K562 (cell line): ENCODE measurements at regions not wholly inside any gene's neighbourhood (a gene's known extent, or its start where the extent isn't known, plus 50 kb on each side); places are given as distances from the start of the nearest gene placed in this dataset.

Experiments used
- ATAC-seq: fragments of 200-7000 bp; cut with Tn5 transposase; 3 replicates; pipeline ENCODE4 v1.9.1; 2020; ENCODE audit warnings: moderate library complexity
- BruUV-seq: library from RNA; stranded (reverse); fragments of 400-500 nt; replicated peaks from 2 replicates; lab custom pipeline; 2021; lab: Mats Ljungman, UMichigan
- CTCF ChIA-PET: fragments of 300-600 bp; formaldehyde crosslinking; extraction: SDS; loops from one replicate; lab custom pipeline; 2021; ENCODE audit warnings: low intra/inter-chr PET ratio; lab: Yijun Ruan, JAX
- POLR2A ChIA-PET: fragments of 300-600, 350-650 bp; sonication (Branson Sonifier 250); formaldehyde crosslinking; extraction: SDS; loops from one replicate; lab custom pipeline; 2021; ENCODE audit warnings: antibody characterized with exemption, inconsistent platforms; lab: Yijun Ruan, JAX
- DNase-seq, 4 experiments: peaks; one replicate each; pipeline versions ENCODE4 v3.0.0 to v3.0.0-alpha.2; 2011 to 2018; ENCODE audit warnings: low spot score in 3 of 4, mixed read lengths in 3 of 4; ENCODE audit errors: extremely low read depth in 1 of 4
- FAIRE-seq: peaks from 2 replicates; lab custom pipeline; 2011; peaks lifted over from hg19 to GRCh38; lab: Jason Lieb, UNC
- H2AFZ ChIP-seq: 2 replicates; pipeline ENCODE4 v1.6.0; 2011; ENCODE audit warnings: low read depth, low read length, control low read depth, inconsistent platforms
- H3K27ac ChIP-seq: fragments of 200-600 bp; 3 replicates; pipeline ENCODE4 v1.8.0; 2011; ENCODE audit warnings: low read depth, mild to moderate bottlenecking, control low read depth, inconsistent platforms, low read length, moderate library complexity, mixed read lengths; ENCODE audit errors: extremely low read depth
- H3K27me3 ChIP-seq, 2 experiments: fragments of 300-600 bp in 1 of 2; 2 replicates in 1 of 2; 3 replicates in 1 of 2; pipeline versions ENCODE4 v1.6.0 to v1.8.0; 2011; ENCODE audit warnings: inconsistent platforms in 2 of 2, low read length in 2 of 2, mild to moderate bottlenecking in 1 of 2, mixed read lengths in 1 of 2, moderate library complexity in 1 of 2; ENCODE audit not compliant: control insufficient read depth in 2 of 2, insufficient read depth in 2 of 2
- H3K36me3 ChIP-seq: fragments of 300-600 bp; 3 replicates; pipeline ENCODE4 v1.8.0; 2011; ENCODE audit warnings: mild to moderate bottlenecking, low read length, inconsistent platforms; ENCODE audit not compliant: control insufficient read depth, insufficient read depth
- H3K4me1 ChIP-seq, 2 experiments: fragments of 200-600 bp in 1 of 2; replicated peaks in 1 of 2; 2 replicates in 1 of 2; 3 replicates in 1 of 2; pipeline versions ENCODE4 v1.5.1 to v1.8.0; 2011; ENCODE audit warnings: inconsistent platforms in 2 of 2, low read length in 2 of 2, mild to moderate bottlenecking in 1 of 2, mixed read lengths in 1 of 2, moderate library complexity in 1 of 2; ENCODE audit not compliant: control insufficient read depth in 2 of 2, insufficient read depth in 2 of 2
- H3K4me2 ChIP-seq: 2 replicates; pipeline ENCODE4 v1.6.1; 2011; ENCODE audit warnings: low read length, control low read depth, inconsistent platforms, mixed read lengths; ENCODE audit not compliant: insufficient read depth
- H3K4me3 ChIP-seq: fragments of 200-600 bp; sonication (generic), shearing (Covaris generic); 2 replicates; pipeline ENCODE4 v1.5.1; 2016; ENCODE audit warnings: control low read depth, inconsistent platforms
- H3K79me2 ChIP-seq: fragments of 200-600 bp; 3 replicates; pipeline ENCODE4 v1.8.0; 2011; ENCODE audit warnings: low read length, inconsistent platforms; ENCODE audit not compliant: control insufficient read depth, insufficient read depth
- H3K9ac ChIP-seq, 2 experiments: 2 replicates each; pipeline versions ENCODE4 v1.6.0 to v1.6.1; 2011; ENCODE audit warnings: low read depth in 2 of 2, low read length in 2 of 2, control low read depth in 1 of 2, inconsistent platforms in 1 of 2, mild to moderate bottlenecking in 1 of 2, mixed read lengths in 1 of 2; ENCODE audit not compliant: insufficient read depth in 1 of 2
- H3K9me1 ChIP-seq: one replicate; pipeline ENCODE4 v1.6.0; 2011; ENCODE audit warnings: inconsistent platforms, mild to moderate bottlenecking, low read length, moderate library complexity; ENCODE audit not compliant: control insufficient read depth, insufficient read depth
- H3K9me3 ChIP-seq: replicated peaks from 2 replicates; pipeline ENCODE4 v1.5.1; 2011; ENCODE audit warnings: low read depth, low read length, inconsistent platforms; ENCODE audit not compliant: control insufficient read depth, insufficient read depth
- H4K20me1 ChIP-seq: replicated peaks from 2 replicates; pipeline ENCODE4 v1.6.1; 2011; ENCODE audit warnings: low read length, inconsistent platforms, mixed read lengths; ENCODE audit not compliant: control insufficient read depth, insufficient read depth
- BRD9 ChIP-seq: fragments of 450-650 bp; IDR thresholded peaks from 2 replicates; pipeline ENCODE4 v1.6.1; 2018; ENCODE audit warnings: low read depth; ENCODE audit not compliant: partially characterized antibody
- BRF1 ChIP-seq: IDR thresholded peaks from 3 replicates; pipeline ENCODE4 v1.6.1; 2011; ENCODE audit warnings: borderline replicate concordance, mild to moderate bottlenecking; ENCODE audit not compliant: insufficient read length; ENCODE audit errors: extremely low read depth
- DACH1 ChIP-seq: fragments of 450-650 bp; IDR thresholded peaks from 2 replicates; pipeline ENCODE4 v1.6.1; 2018; ENCODE audit not compliant: partially characterized antibody
- DDX20 ChIP-seq: fragments of 450-650 bp; IDR thresholded peaks from 2 replicates; pipeline ENCODE4 v1.6.1; 2016; ENCODE audit warnings: missing genetic modification characterization, low read depth, mild to moderate bottlenecking, missing compliant biosample characterization, moderate library complexity
- ESRRA ChIP-seq: fragments of 450-650 bp; IDR thresholded peaks from 2 replicates; pipeline ENCODE4 v1.6.1; 2014; ENCODE audit warnings: low read depth, mild to moderate bottlenecking, moderate library complexity, borderline replicate concordance
- FOS ChIP-seq: IDR thresholded peaks from 3 replicates; pipeline ENCODE4 v1.6.1; 2011; ENCODE audit not compliant: insufficient read length; ENCODE audit errors: extremely low read depth
- FOXK2 ChIP-seq, 2 experiments: fragments of 450-650 bp; IDR thresholded peaks in 1 of 2; conservative IDR thresholded peaks in 1 of 2; 2 replicates each; pipeline ENCODE4 v1.6.1; 2016; ENCODE audit warnings: low read depth in 2 of 2, mild to moderate bottlenecking in 1 of 2
- FOXP1 ChIP-seq: sonication (generic); formaldehyde crosslinking; IDR thresholded peaks from 2 replicates; pipeline ENCODE4 v1.8.0; 2022; ENCODE audit warnings: mild to moderate bottlenecking, missing genetic modification reagents
- GTF2F1 ChIP-seq: IDR thresholded peaks from 2 replicates; pipeline ENCODE4 v1.6.1; 2011; ENCODE audit warnings: low read depth, low read length, improper control_type of control experiment
- HDAC1 ChIP-seq, 2 experiments: fragments of 450-650 bp; IDR thresholded peaks; 2 replicates each; pipeline ENCODE4 v1.6.1; 2016 to 2017; ENCODE audit warnings: inconsistent platforms in 1 of 2, mild to moderate bottlenecking in 1 of 2, moderate library complexity in 1 of 2
- MED1 ChIP-seq: sonication (generic); formaldehyde crosslinking; IDR thresholded peaks from 2 replicates; pipeline ENCODE4 v1.8.1; 2023; ENCODE audit warnings: missing genetic modification reagents, borderline replicate concordance
- NFIX ChIP-seq: fragments of 250-450 bp; sonication (Bioruptor Pico); IDR thresholded peaks from 2 replicates; pipeline ENCODE4 v1.4.0; 2020; ENCODE audit warnings: low read depth, mild to moderate bottlenecking, moderate library complexity
- PML ChIP-seq: IDR thresholded peaks from 2 replicates; pipeline ENCODE4 v1.6.1; 2012; ENCODE audit warnings: low read length, inconsistent platforms
- RBBP5 ChIP-seq: fragments of 200-600 bp; sonication (generic); IDR thresholded peaks from 2 replicates; pipeline ENCODE4 v1.6.1; 2012; ENCODE audit warnings: borderline replicate concordance, mild to moderate bottlenecking, low read length, control low read depth, inconsistent platforms; ENCODE audit not compliant: insufficient read depth, poor library complexity, severe bottlenecking
- SIN3B ChIP-seq: fragments of 450-650 bp; IDR thresholded peaks from 2 replicates; pipeline ENCODE4 v1.6.1; 2017; ENCODE audit warnings: low read depth, mild to moderate bottlenecking, moderate library complexity
- SNIP1 ChIP-seq: fragments of 450-650 bp; IDR thresholded peaks from 2 replicates; pipeline ENCODE4 v1.7.1; 2017; ENCODE audit warnings: low read depth, mild to moderate bottlenecking
- SRSF1 ChIP-seq: fragments of 200-400 bp; formaldehyde crosslinking; IDR thresholded peaks from 2 replicates; pipeline ENCODE4 v1.6.1; 2017; ENCODE audit warnings: mild to moderate bottlenecking, low read depth, low read length, moderate library complexity
- U2AF2 ChIP-seq: fragments of 200-400 bp; formaldehyde crosslinking; optimal IDR thresholded peaks from 2 replicates; pipeline ENCODE3; 2017; ENCODE audit warnings: low read depth, mild to moderate bottlenecking, low read length
- ZC3H4 ChIP-seq: sonication (generic); formaldehyde crosslinking; IDR thresholded peaks from 2 replicates; pipeline ENCODE4 v1.9.0; 2021; ENCODE audit warnings: missing genetic modification reagents, borderline replicate concordance
- ZFX ChIP-seq: sonication (generic); formaldehyde crosslinking; IDR thresholded peaks from 2 replicates; pipeline ENCODE4 v1.8.0; 2022; ENCODE audit warnings: mild to moderate bottlenecking, missing genetic modification reagents, moderate library complexity
- ZNF668 ChIP-seq: fragments of 250-450 bp; sonication (Bioruptor Pico); IDR thresholded peaks from 2 replicates; pipeline ENCODE4 v1.8.0; 2022; ENCODE audit warnings: mild to moderate bottlenecking, inconsistent platforms
- ZNF717 ChIP-seq: fragments of 250-450 bp; sonication (Bioruptor Pico); IDR thresholded peaks from 2 replicates; pipeline ENCODE4 v1.5.0; 2021
- ZSCAN29 ChIP-seq: fragments of 450-650 bp; IDR thresholded peaks from 2 replicates; pipeline ENCODE4 v1.6.1; 2017
- WGBS: fragments of 100-300 bp; shearing (Covaris generic); methylation state at CpG from one replicate; pipeline ENCODE4 v1.1.6; 2016; ENCODE audit warnings: low coverage, mixed read lengths; ENCODE audit not compliant: insufficient coverage; ENCODE audit errors: missing lambda C conversion rate; 5-methylcytosine and 5-hydroxymethylcytosine counted together
- in situ Hi-C: fragments of 300-500 bp; cut with MboI; formaldehyde crosslinking; loops from 4 replicates; pipeline ENCODE4 v1.15.0; 2018; ENCODE audit warnings: inconsistent platforms, mixed read lengths
- intact Hi-C: fragments of 100-400 bp; cut with micrococcal nuclease; formaldehyde crosslinking; loops from 2 replicates; pipeline ENCODE4 v1.14.2; 2022
- TF ChIP-seq, protein P1 (sequence below): sonication (generic); formaldehyde crosslinking; IDR thresholded peaks from 2 replicates; pipeline ENCODE4 v1.8.0; 2022; ENCODE audit warnings: mild to moderate bottlenecking, missing genetic modification reagents

- TF ChIP-seq HDAC1 (IDR thresholded peaks at IDR 0.05) (no peak), ZSCAN29 (no peak), SIN3B (no peak), SRSF1 (no peak)
- TF ChIP-seq, all 486 proteins: peak for 0
These were observed 85.1 kb upstream of the AP1S2 start (continued) for GRCh38 chrX:15939737-15940136.

DNA sequence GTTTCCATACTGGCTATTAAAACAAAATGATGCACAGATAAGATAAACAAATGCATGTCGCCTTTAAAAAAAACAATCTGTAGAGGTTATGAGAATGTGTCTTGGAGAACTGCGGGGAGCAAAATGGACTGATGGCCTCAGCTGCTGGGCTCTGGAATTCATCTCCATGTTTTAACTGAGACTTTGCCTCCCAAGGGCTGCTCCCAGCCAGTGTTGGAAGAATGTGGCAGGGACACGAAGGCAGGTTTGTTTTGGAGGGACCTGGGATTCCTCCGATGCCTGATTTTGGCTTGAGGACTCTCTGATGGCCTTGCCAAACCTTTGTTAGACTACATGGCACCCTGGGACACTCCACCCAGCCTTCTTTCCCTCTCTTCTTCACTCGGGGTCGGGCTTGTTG, 83.5 kb upstream of the AP1S2 start:
- no peaks in the 10 kb centered on the region for H3K9me1 ChIP-seq
- TF ChIP-seq RBBP5 = no peak
- no peak for TF ChIP-seq BRF1
- TF ChIP-seq DDX20 (tag) = no peak
- no peak for TF ChIP-seq DACH1
- TF ChIP-seq MED1 (CRISPR knock-in tag) = no peak
- TF ChIP-seq FOXK2 (conservative IDR thresholded peaks at IDR 0.05 in 1 of 2, IDR thresholded peaks at IDR 0.05 in 1 of 2; ENCODE audit: low read depth in 2 of 2) = no peak
- TF ChIP-seq, protein P1, sequence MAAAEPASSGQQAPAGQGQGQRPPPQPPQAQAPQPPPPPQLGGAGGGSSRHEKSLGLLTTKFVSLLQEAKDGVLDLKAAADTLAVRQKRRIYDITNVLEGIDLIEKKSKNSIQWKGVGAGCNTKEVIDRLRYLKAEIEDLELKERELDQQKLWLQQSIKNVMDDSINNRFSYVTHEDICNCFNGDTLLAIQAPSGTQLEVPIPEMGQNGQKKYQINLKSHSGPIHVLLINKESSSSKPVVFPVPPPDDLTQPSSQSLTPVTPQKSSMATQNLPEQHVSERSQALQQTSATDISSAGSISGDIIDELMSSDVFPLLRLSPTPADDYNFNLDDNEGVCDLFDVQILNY (CRISPR knock-in tag) = no peak
- no peak for TF ChIP-seq ZC3H4 (CRISPR knock-in tag)
- TF ChIP-seq BRD9 = no peak
- TF ChIP-seq ZFX (CRISPR knock-in tag) = no peak
- TF ChIP-seq FOS = no peak
- TF ChIP-seq PML = no peak
- no peak for TF ChIP-seq SNIP1
- no peak for TF ChIP-seq NFIX
- TF ChIP-seq ZNF717 = no peak
- TF ChIP-seq GTF2F1 = no peak
- TF ChIP-seq FOXP1 = no peak
- TF ChIP-seq ESRRA = no peak
- TF ChIP-seq U2AF2 = no peak
- no peak for TF ChIP-seq ZNF668 (CRISPR knock-in tag)
- TF ChIP-seq, all 486 proteins: peak for 0
- ATAC-seq (no peak), FAIRE-seq (no peak), DNase-seq (no peak)
- in situ Hi-C loops = no loop called here
- no peaks in the 10 kb centered on the region for H4K20me1 ChIP-seq
- no peak overlapping the region for H3K9ac ChIP-seq
- no TSS peak for BruUV-seq
- no peaks in the 10 kb centered on the region for H3K27me3 ChIP-seq
- no peaks in the 10 kb centered on the region for H3K36me3 ChIP-seq
- POLR2A ChIA-PET = no interaction called here
- 25% methylated on average over 5 of the region's 6 CpGs for WGBS
- CTCF ChIA-PET = no interaction called here
- H3K4me1 ChIP-seq = peaks cover 0 to 6% of the 10 kb centered on the region in 2 experiments; a peak in 1 of 5 replicates
- H3K27ac ChIP-seq = no peak overlapping the region
- H3K79me2 ChIP-seq = no peaks in the 10 kb centered on the region
- no peak overlapping the region for H3K4me2 ChIP-seq
- no peaks in the 10 kb centered on the region for H3K9me3 ChIP-seq
- H2AFZ ChIP-seq = 0 out of 2 replicates have a peak overlapping the region, but pooled peaks have one; percentile 40
- intact Hi-C loops = no loop called here
- no peak overlapping the region for H3K4me3 ChIP-seq
